ENCODE measurements at regions not wholly inside any gene's neighbourhood (a gene's known extent, or its start where the extent isn't known, plus 50 kb on each side); places are given as distances from the start of the nearest gene placed in this dataset.

DNA sequence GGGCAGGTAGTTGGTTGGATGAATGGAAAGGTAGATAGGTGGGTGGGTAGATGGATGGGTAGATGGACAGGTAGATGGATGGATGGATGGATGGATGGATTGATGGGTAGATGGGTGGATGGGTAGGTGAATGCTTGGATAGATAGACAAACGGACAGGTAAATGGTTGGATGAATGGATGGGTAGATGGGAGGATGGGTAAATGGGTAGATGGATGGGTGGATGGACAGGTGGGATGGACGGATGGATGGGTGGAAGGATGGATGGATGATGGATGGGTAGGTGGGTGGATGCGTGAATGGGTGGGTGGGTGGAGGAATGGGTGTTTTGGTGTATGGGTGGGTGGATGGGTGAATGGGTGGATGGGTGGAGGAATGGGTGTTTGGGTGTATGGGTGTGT lies 50.1 kb upstream of the ASAP2 start:
- no peak for DNase-seq

DNA sequence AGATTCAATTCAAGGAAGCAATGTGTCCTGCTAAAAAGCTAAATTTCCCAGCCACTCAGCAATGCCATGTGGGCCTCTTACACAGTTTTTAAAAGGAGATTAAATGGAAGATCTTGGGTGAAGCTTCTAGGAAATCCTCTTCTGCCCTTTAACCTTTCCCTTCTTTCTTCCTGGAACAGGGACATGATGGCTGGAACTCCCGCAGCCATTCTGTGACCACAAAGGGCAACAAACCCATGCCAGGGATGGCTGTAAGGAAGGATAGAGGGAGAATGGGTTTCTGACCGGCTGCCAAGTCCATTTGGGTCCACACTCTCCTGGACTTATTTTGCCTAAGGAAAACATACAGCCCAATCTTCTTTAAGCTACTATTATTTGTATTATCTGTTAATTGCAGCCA lies 52.6 kb upstream of the ASAP2 start:
- no peak for DNase-seq

DNA sequence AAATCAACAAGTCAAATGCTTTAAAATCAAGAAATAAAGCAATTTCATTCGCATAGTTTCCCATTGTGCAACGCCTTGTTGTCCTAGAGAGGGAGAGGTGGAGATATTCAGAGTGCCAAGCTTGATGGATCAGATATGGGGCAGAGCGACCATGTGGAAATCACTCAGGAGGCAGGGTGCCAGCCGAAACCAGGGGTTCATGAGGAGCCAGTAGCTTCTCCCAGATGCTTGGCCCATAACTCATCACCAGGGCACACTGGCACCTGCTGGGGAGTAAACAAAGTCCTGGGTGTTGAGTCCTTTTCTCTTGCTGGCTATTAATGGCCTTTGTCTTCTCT lies 53.0 kb upstream of the ASAP2 start:
- no peak for DNase-seq

DNA sequence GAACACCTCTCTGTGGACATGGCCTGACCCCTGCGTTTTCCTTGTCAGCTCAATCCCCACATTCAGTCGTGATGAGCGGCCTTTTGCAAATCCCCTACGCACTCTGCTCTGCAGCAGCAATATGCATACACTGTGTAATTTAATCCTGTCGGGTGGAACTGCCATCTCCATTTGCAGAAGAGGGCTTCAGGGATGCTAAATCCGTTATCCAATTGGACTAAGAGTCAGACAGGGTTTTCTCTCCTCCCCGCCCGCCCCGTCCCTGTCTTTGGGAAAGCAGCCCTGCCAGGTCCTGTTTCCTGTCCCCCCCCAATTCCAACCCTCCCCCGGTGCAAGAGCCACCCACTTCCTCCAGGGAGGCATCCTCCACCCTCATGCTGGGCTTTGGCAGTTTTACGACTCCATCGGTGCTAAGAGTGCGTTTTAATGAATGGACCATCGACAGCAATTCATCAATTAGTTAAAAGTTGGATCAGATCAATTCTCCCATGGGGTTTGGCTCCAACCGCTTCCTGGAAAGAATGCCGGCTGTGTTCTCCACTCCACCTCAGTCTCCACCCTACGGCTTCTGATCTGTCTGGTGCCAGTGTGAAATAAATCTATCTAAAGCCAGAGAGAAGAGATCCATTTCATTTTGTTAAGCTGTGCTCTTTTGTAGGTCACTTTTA lies 53.5 kb upstream of the ASAP2 start:
- DNase-seq: peak in 2 of 3 donors; percentile 47 to 79

GRCh38 chr2:9150906-9151305 lies 55.7 kb upstream of the ASAP2 start:
- no peak for DNase-seq

DNA sequence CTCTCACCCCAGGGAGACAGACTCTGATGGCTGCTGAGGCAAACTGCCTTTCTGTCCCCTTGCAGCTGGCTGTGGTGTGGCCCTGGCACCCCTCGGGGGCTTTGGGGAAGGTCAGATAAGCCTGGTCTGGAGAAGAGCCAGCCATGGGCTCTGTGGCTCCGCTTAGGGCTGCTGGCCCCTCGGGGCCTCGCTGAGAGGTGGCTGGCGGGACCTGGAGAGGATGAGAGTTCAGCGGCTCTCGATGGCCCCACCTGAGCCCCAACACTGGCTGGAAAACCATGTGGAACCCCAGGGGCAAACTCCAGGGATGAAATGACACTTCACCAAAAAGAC lies 56.1 kb upstream of the ASAP2 start:
- no peak for DNase-seq

- DNase-seq: no peak
Observed at GRCh38 chr2:9149726-9150567, 56.7 kb upstream of the ASAP2 start.

- DNase-seq: no peak
Observed at GRCh38 chr2:9149388-9149660, 57.3 kb upstream of the ASAP2 start.

DNA sequence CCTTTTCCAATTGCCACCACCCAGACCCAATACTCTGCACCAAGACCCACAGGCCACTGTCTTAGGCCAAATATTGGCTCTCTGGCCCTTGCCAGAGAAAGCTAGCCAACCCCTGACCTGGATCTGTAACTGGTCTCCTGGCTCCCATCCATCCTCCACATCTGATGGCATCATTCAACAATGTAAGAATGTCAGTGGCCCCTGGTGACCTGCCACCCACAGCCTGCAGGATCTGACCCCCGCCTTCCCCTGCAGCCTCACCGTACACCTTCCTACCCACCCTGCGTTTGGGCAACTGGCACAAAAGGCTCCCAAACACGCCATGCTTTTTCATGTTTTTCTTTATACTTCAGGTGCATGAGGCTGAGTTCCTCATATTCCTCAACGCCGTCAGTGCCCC lies 60.0 kb upstream of the ASAP2 start:
- DNase-seq: no peak

DNA sequence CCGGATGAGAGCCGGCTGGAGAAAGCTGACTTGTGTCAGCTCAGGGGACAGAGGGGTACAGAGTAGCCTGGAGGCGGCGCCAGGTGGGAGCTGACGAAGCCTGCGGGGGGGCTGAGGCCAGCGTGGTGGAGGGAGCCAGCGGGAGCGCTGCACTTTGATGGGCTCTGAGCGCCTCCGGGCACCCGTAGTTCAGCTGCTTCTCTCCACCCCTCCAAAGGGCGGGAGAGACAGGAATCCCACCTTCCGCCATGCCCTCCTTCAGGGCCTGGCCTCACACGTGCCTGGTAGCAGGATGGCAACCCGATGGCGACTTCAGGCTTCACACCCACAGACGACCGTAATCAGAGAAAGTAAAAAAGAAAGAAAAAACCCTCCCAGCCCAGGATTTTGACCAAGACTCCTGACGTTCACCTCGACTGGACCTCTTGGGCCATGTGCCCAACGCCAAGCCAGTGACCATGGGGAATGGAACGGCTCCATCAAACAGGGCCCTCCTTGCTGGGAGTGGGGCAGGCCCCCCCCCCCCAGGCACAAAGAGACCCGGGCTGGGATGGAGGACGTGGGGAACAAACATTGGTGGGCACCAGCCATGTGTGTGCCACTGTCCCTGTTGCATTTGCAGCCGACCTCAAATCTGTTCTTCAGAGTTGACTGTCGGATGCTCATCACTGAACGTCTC lies 60.7 kb upstream of the ASAP2 start:
- no peak for DNase-seq

- peak in 1 of 3 donors; percentile 36 for DNase-seq
Observed at GRCh38 chr2:9145109-9145751, 61.4 kb upstream of the ASAP2 start.

- DNase-seq: no peak
Observed at GRCh38 chr2:9144617-9145016, 62.0 kb upstream of the ASAP2 start.

DNA sequence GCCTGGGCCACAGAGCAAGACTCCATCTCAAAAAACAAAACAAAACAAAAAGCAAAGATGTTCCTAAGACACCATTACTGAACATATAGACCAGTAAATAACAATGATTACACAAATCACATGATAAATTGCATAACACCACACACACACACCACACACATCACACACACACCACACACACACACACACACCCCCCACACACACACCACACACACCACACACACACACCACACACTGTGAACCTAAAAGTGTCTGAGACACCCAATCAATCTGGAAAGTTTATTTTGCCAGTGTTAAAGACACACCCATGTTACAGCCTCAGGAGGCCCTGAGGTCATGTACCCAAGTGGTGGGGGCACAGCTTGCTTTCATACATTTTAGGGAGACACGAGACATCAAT lies 62.6 kb upstream of the ASAP2 start:
- DNase-seq: no peak

GRCh38 chr2:9143264-9143815 lies 63.3 kb upstream of the ASAP2 start:
- no peak for DNase-seq

- peak; percentile 85 to 93 (median 89) for DNase-seq
Observed at GRCh38 chr2:9142551-9143263, 63.9 kb upstream of the ASAP2 start.

DNA sequence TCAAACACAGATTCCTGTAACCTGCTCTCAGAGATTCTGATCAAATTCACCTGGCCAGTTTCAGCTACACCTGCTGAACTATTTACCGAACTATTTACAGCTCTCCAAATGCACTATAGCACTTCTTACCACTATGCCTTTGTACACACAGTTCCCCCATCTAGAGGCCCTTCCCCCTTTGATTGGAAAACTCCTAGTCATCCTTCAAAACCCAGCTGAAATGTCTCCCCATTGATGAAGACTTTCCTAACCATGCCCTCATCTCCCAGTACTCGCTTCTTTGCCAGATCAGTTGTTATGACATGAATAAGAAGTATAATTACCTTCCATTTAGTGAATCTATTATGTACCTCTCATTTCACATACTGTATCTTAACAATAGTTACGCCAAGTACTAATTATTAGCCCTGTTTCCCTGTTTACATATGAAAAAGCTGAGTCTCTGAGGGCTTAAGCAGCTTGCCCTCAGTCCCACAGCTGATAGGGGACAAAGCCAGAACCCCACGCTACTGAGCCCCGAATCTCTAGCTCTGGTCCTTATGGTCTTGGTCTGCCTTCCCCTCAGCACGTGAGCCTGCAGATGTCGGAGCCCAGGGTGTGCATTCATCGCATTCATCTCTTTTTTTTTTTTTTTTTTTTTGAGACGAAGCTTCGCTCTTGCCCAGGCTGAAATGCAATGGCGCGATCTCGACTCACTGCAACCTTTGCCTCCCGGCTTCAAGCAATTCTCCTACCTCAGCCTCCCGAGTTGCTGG lies 64.7 kb upstream of the ASAP2 start:
- DNase-seq: no peak

DNA sequence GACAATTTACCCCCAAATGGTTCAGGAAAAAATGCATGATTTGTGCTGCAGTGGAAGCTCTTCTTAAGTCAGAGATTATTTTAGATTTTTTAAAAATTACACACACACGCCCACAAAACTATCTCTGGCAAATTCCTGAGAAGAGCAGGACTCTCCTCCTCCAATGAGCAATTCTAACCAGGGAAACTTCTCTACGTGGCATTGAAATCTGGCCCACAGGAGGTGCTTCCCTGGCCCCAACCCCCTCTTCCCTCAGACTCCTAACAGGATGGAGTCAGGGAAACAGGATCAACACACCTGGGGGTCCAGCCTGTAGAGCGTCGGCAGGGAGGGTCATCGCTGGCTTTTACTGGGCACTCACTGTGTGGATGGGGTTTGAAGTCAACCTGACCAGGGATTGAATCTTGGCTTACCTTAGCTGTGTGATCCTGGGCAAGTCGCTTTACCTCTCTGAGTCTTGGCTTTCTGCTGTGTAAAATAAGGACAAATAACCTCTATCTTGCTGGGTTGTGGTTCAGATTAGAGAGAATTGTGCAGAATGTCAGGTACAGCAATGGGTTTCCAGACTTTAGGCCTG lies 65.4 kb upstream of the ASAP2 start:
- DNase-seq: no peak

DNA sequence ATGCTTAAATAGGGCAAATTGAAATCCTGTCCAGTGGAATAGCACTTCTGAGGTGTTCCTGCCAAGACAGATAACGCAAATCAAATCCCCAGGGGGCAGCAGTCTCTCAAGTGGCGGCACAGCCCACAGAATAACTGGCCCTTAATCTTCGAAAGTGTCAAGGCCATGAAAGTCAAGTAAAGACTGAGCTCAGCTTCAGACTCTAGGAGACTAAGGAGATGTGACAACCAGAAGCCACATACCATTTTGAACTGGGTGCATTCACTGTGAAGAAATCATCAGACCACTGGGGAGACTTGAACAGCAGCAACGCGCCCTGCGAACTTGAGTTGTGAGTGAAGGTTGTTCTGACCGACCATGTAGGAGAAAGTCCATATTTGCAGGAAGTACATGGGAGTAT lies 66.0 kb upstream of the ASAP2 start:
- DNase-seq: no peak

- DNase-seq: peak; percentile 47 to 83 (median 74)
Observed at GRCh38 chr2:9139491-9140443, 66.8 kb upstream of the ASAP2 start.

Measured in muscle of back (tissue), 3 donors.